ENCODE measurements at regions not wholly inside any gene's neighbourhood (a gene's known extent, or its start where the extent isn't known, plus 50 kb on each side); places are given as distances from the start of the nearest gene placed in this dataset.
"Not testable (repeated sequence)": the region's sequence is repeated elsewhere in the genome, so short reads cannot be mapped to it uniquely, and the experiment has no call there.

DNA sequence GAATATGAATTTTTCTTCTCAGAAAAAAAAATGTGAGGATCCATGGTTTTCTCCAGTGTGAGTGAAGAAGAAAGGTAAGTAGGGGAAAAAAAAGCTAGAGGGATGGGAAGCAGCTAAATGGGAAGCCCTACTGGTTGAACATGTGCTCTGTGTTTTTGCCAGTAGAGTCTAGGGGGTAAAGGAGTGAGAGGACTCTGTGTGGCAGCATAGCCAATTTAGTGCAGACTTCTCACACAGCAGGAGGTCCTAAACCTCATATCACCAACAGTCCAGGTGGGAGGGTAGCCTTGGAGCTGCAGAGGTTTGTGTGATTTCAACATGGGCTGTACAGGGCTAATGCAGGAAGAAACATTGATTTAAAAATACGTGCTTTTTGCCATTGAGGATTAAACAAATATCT lies 334.5 kb upstream of the SPHKAP start:
- no peak overlapping the region for H3K4me3 ChIP-seq
- no peaks in the 10 kb centered on the region for H3K27me3 ChIP-seq (replicated peaks; ENCODE audit: insufficient read depth)
- H3K4me1 ChIP-seq (replicated peaks): no peaks in the 10 kb centered on the region
- H3K36me3 ChIP-seq: no peaks in the 10 kb centered on the region
- intact Hi-C loops (cut with DNase I): no loop called here
- DNase-seq (ENCODE audit: low spot score): no peak
- TF ChIP-seq, protein P1, sequence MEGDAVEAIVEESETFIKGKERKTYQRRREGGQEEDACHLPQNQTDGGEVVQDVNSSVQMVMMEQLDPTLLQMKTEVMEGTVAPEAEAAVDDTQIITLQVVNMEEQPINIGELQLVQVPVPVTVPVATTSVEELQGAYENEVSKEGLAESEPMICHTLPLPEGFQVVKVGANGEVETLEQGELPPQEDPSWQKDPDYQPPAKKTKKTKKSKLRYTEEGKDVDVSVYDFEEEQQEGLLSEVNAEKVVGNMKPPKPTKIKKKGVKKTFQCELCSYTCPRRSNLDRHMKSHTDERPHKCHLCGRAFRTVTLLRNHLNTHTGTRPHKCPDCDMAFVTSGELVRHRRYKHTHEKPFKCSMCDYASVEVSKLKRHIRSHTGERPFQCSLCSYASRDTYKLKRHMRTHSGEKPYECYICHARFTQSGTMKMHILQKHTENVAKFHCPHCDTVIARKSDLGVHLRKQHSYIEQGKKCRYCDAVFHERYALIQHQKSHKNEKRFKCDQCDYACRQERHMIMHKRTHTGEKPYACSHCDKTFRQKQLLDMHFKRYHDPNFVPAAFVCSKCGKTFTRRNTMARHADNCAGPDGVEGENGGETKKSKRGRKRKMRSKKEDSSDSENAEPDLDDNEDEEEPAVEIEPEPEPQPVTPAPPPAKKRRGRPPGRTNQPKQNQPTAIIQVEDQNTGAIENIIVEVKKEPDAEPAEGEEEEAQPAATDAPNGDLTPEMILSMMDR (IDR thresholded peaks at IDR 0.05): no peak
- TF ChIP-seq POLR2A (IDR thresholded peaks at IDR 0.05) (no peak), POLR2AphosphoS5 (IDR thresholded peaks at IDR 0.05) (no peak)
- 82% methylated on average over 1 of the region's 1 CpG for WGBS
- no peaks in the 10 kb centered on the region for H3K9me3 ChIP-seq
- no peak overlapping the region for H3K27ac ChIP-seq

DNA sequence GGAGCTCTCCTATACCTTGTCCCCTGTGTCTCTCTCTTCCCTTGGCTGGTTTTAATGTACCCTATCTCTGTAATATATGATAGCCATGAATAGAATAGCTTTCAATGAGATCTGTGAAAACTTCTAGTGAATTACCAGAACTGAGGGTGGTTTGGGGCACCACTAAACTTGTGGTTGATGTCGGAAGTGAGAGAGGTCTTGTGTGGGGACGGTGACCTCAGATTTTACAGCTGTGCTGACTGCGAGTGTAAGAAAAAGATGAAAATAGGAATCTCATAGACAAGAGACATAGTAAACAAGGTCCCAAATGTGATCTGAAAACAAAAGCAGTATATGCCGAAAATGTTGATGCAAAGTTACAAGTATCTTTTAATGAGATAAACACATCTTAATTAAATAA lies 332.0 kb upstream of the SPHKAP start:
- H3K27me3 ChIP-seq (replicated peaks; ENCODE audit: insufficient read depth); H3K9me3 ChIP-seq; H3K36me3 ChIP-seq; intact Hi-C loops (cut with DNase I); DNase-seq (ENCODE audit: low spot score); H3K4me3 ChIP-seq; H3K27ac ChIP-seq; H3K4me1 ChIP-seq (replicated peaks): not testable (repeated sequence)
- WGBS: 88% methylated on average over 4 of the region's 4 CpGs

DNA sequence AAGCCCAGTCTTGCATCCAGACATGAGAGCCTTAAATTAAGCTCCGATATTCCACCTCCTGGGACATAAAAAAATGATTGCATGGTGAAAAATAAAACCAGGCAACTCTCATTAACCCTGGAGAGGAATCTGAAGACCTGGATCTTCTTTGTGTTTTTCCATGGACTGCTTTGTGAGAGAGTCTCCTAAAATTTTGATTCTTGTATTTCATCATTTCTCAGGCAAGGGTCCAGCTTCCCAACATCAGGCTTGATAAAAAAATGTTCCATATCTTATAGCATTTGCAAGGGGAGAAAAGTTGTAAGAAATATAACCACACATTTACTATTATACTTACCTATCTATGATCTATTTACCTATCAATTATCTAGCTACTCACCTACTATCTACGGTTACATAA lies 327.5 kb upstream of the SPHKAP start:
- no peak for DNase-seq (ENCODE audit: low spot score)
- no peaks in the 10 kb centered on the region for H3K4me1 ChIP-seq (replicated peaks)
- no peak overlapping the region for H3K4me3 ChIP-seq
- no peaks in the 10 kb centered on the region for H3K27me3 ChIP-seq (replicated peaks; ENCODE audit: insufficient read depth)
- 55% methylated on average over 2 of the region's 2 CpGs for WGBS
- TF ChIP-seq POLR2A (IDR thresholded peaks at IDR 0.05): no peak
- TF ChIP-seq, protein P1 (IDR thresholded peaks at IDR 0.05): no peak
- TF ChIP-seq POLR2AphosphoS5 (IDR thresholded peaks at IDR 0.05): no peak
- H3K36me3 ChIP-seq: no peaks in the 10 kb centered on the region
- no peak overlapping the region for H3K27ac ChIP-seq
- intact Hi-C loops (cut with DNase I): no loop called here
- no peaks in the 10 kb centered on the region for H3K9me3 ChIP-seq

DNA sequence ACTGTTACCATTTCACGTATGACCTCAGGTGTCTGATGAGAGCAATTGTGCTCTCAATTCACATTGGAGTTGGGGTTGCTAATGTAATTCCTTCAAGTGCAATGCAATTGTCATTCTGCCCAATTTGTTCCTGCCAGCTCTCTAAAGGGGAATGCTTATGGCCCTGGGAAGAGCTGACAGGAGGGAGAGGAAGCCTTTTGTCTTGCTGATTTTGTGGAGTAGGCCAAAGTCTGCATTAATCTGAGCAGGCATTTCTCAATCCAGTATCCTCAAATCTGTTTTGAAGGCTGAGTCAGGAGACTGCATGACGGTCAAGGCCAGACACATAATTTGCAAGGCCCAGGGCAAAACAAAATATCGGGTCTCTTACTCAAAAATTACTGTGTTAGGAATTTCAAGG lies 326.4 kb upstream of the SPHKAP start:
- no peaks in the 10 kb centered on the region for H3K4me1 ChIP-seq (replicated peaks)
- WGBS: 44% methylated on average over 3 of the region's 3 CpGs
- H3K27ac ChIP-seq: no peak overlapping the region
- no peaks in the 10 kb centered on the region for H3K36me3 ChIP-seq
- H3K9me3 ChIP-seq: no peaks in the 10 kb centered on the region
- intact Hi-C loops (cut with DNase I): no loop called here
- H3K4me3 ChIP-seq: no peak overlapping the region
- TF ChIP-seq, protein P1 (IDR thresholded peaks at IDR 0.05): no peak
- TF ChIP-seq POLR2A (IDR thresholded peaks at IDR 0.05) (no peak), POLR2AphosphoS5 (IDR thresholded peaks at IDR 0.05) (no peak)
- no peak for DNase-seq (ENCODE audit: low spot score)
- no peaks in the 10 kb centered on the region for H3K27me3 ChIP-seq (replicated peaks; ENCODE audit: insufficient read depth)

DNA sequence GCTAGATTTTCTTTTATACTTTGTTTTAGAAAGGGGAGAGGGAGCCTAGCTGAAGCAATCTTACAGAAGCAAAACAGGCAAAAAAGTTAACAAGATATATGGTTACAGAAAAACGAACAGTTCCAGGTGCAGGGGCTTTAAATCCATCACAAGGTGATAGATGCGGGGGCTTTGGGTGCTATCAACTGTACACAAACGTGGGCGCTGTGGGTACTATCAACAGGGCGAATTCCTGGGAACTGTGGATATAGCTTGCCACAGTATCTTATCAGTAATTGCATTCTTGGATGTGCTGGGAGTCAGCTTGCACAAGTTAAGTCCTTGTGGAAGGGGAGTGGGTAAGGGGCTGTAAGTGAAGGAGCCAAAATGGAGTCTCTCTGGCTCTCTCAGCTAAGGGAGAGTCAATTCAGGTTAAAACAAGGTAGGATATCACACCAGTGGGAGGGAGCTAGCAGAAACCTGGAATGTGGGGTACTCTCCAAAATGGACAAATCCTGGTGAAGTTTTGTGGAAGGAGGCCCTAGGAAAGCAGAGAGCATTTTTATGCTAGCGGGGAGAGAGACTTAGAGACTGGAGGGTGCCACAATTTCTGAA lies 325.8 kb upstream of the SPHKAP start:
- Histone ChIP-seq H3K27ac (no peak overlapping the region), H3K27me3 (replicated peaks; ENCODE audit: insufficient read depth) (no peaks in the 10 kb centered on the region), H3K4me1 (replicated peaks) (no peaks in the 10 kb centered on the region), H3K36me3 (no peaks in the 10 kb centered on the region), H3K9me3 (no peaks in the 10 kb centered on the region), H3K4me3 (no peak overlapping the region)
- WGBS: 56% methylated on average over 6 of the region's 6 CpGs
- no peak for DNase-seq (ENCODE audit: low spot score)
- intact Hi-C loops (cut with DNase I): no loop called here
- TF ChIP-seq POLR2A (IDR thresholded peaks at IDR 0.05): no peak

DNA sequence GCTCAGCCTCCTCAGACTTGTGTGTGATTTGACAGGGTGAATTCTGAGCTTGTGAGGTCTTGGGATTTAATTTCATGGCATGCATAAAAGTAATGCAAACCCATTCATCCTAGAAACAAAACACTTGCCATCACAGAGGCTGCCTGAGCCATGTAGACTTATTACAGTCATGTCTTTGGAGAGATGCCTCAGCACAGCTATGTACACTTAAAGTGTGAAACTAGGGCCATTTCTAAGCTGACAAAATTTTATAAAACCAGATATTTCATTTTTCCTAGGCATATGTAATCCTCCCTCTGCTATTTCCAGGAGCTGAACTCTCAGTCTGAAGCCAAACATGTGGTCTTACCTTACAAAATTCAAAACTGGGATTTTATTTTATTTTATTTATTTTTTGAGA lies 322.2 kb upstream of the SPHKAP start:
- Histone ChIP-seq H3K27me3 (replicated peaks; ENCODE audit: insufficient read depth) (no peaks in the 10 kb centered on the region), H3K4me3 (no peak overlapping the region), H3K36me3 (no peaks in the 10 kb centered on the region), H3K4me1 (replicated peaks) (no peaks in the 10 kb centered on the region), H3K27ac (no peak overlapping the region), H3K9me3 (no peaks in the 10 kb centered on the region)
- TF ChIP-seq POLR2A (IDR thresholded peaks at IDR 0.05) (no peak), POLR2AphosphoS5 (IDR thresholded peaks at IDR 0.05) (no peak)
- TF ChIP-seq, protein P1 (IDR thresholded peaks at IDR 0.05): no peak
- intact Hi-C loops (cut with DNase I): no loop called here
- DNase-seq (ENCODE audit: low spot score): no peak
